Fibroblast of lung (primary cell): ENCODE measurements at regions not wholly inside any gene's neighbourhood (a gene's known extent, or its start where the extent isn't known, plus 50 kb on each side); places are given as distances from the start of the nearest gene placed in this dataset.

Source experiments
- DNase-seq, 2 donors: peaks; one replicate each; pipeline versions ENCODE4 v3.0.0 to v3.0.0-alpha.2; 2010; ENCODE audit warnings: low read depth in 2 of 2
- H2AFZ ChIP-seq: 2 replicates; pipeline ENCODE4 v1.5.1; 2012; ENCODE audit warnings: low read length, control low read depth, inconsistent platforms
- H3K27ac ChIP-seq: 2 replicates; pipeline ENCODE4 v1.5.1; 2011; ENCODE audit warnings: low read length, control low read depth; ENCODE audit not compliant: insufficient read depth
- H3K27me3 ChIP-seq: 2 replicates; pipeline ENCODE4 v1.5.1; 2011; ENCODE audit warnings: mild to moderate bottlenecking, low read length; ENCODE audit not compliant: control insufficient read depth, insufficient read depth
- H3K36me3 ChIP-seq: 2 replicates; pipeline ENCODE4 v1.5.1; 2011; ENCODE audit warnings: low read length; ENCODE audit not compliant: control insufficient read depth, insufficient read depth
- H3K4me1 ChIP-seq: 2 replicates; pipeline ENCODE4 v1.5.1; 2011; ENCODE audit warnings: low read length; ENCODE audit not compliant: control insufficient read depth, insufficient read depth; ENCODE audit errors: extremely low read depth
- H3K4me2 ChIP-seq: 2 replicates; pipeline ENCODE4 v1.5.1; 2011; ENCODE audit warnings: low read length, control low read depth; ENCODE audit not compliant: insufficient read depth; ENCODE audit errors: extremely low read depth
- H3K4me3 ChIP-seq, 4 experiments: fragments of 200-600 bp in 1 of 4; sonication (generic) in 1 of 4; replicated peaks in 1 of 4; 2 replicates each; pipeline ENCODE4 v1.5.1; 2011 to 2016; ENCODE audit warnings: low read length in 4 of 4, low read depth in 3 of 4, mild to moderate bottlenecking in 3 of 4, control low read depth in 2 of 4, inconsistent platforms in 1 of 4, mixed read lengths in 1 of 4; ENCODE audit not compliant: insufficient read depth in 1 of 4; ENCODE audit errors: control extremely low read depth in 1 of 4
- H3K79me2 ChIP-seq: 2 replicates; pipeline ENCODE4 v1.5.1; 2012; ENCODE audit warnings: mild to moderate bottlenecking, low read length, inconsistent platforms; ENCODE audit not compliant: control insufficient read depth, insufficient read depth
- H3K9ac ChIP-seq: 2 replicates; pipeline ENCODE4 v1.5.1; 2011; ENCODE audit warnings: mild to moderate bottlenecking, low read length, control low read depth; ENCODE audit not compliant: insufficient read depth
- H3K9me3 ChIP-seq: 2 replicates; pipeline ENCODE4 v1.5.1; 2012; ENCODE audit warnings: low read depth, low read length; ENCODE audit not compliant: control insufficient read depth, insufficient read depth
- H4K20me1 ChIP-seq: 2 replicates; pipeline ENCODE4 v1.5.1; 2011; ENCODE audit warnings: low read length; ENCODE audit not compliant: control insufficient read depth, insufficient read depth; ENCODE audit errors: extremely low read depth
- CTCF ChIP-seq, 2 donors: IDR thresholded peaks in 1 of 2; conservative IDR thresholded peaks in 1 of 2; 1 replicate in 1 of 2; 2 replicates in 1 of 2; pipeline ENCODE4 v1.5.1; 2011 to 2012; ENCODE audit warnings: low read length in 2 of 2, control low read depth in 1 of 2, inconsistent platforms in 1 of 2, low read depth in 1 of 2, mild to moderate bottlenecking in 1 of 2
- EZH2 ChIP-seq: IDR thresholded peaks from 2 replicates; pipeline ENCODE4 v1.5.1; 2012; ENCODE audit warnings: low read length, control low read depth, mild to moderate bottlenecking; ENCODE audit errors: missing control alignments

GRCh38 chr12:88342251-88342806, 200.2 kb downstream of the TMTC3 start:
- Histone ChIP-seq H3K27me3 (no peaks in the 10 kb centered on the region), H3K27ac (no peak overlapping the region), H3K4me3 (no peak overlapping the region), H3K36me3 (no peaks in the 10 kb centered on the region), H3K4me2 (no peak overlapping the region), H3K79me2 (no peaks in the 10 kb centered on the region), H3K9me3 (no peaks in the 10 kb centered on the region), H3K4me1 (no peaks in the 10 kb centered on the region), H3K9ac (no peak overlapping the region), H2AFZ (no peak overlapping the region), H4K20me1 (no peaks in the 10 kb centered on the region)
- no peak for DNase-seq
- TF ChIP-seq CTCF (conservative IDR thresholded peaks at IDR 0.05 in 1 of 2, IDR thresholded peaks at IDR 0.05 in 1 of 2; ENCODE audit: low read depth in 1 of 2, low read length in 2 of 2) (no peak), EZH2 (no peak)

- no peak for DNase-seq
- Histone ChIP-seq H3K27me3 (no peaks in the 10 kb centered on the region), H2AFZ (no peak overlapping the region), H3K4me2 (no peak overlapping the region), H3K36me3 (no peaks in the 10 kb centered on the region), H3K4me3 (no peak overlapping the region), H3K4me1 (peaks cover 8% of the 10 kb centered on the region), H4K20me1 (no peaks in the 10 kb centered on the region), H3K27ac (no peak overlapping the region), H3K9me3 (no peaks in the 10 kb centered on the region), H3K9ac (no peak overlapping the region), H3K79me2 (no peaks in the 10 kb centered on the region)
- TF ChIP-seq CTCF (conservative IDR thresholded peaks at IDR 0.05 in 1 of 2, IDR thresholded peaks at IDR 0.05 in 1 of 2; ENCODE audit: low read depth in 1 of 2, low read length in 2 of 2) (no peak), EZH2 (no peak)
These were observed 209.0 kb downstream of the TMTC3 start for GRCh38 chr12:88351146-88351545.

- Histone ChIP-seq H2AFZ (no peak overlapping the region), H3K9ac (no peak overlapping the region), H4K20me1 (no peaks in the 10 kb centered on the region), H3K9me3 (no peaks in the 10 kb centered on the region), H3K27me3 (no peaks in the 10 kb centered on the region), H3K4me1 (peaks cover 8% of the 10 kb centered on the region), H3K4me3 (no peak overlapping the region), H3K27ac (no peak overlapping the region), H3K36me3 (no peaks in the 10 kb centered on the region), H3K4me2 (no peak overlapping the region), H3K79me2 (no peaks in the 10 kb centered on the region)
- TF ChIP-seq CTCF (conservative IDR thresholded peaks at IDR 0.05 in 1 of 2, IDR thresholded peaks at IDR 0.05 in 1 of 2; ENCODE audit: low read depth in 1 of 2, low read length in 2 of 2) = no peak
- TF ChIP-seq EZH2 = no peak
- DNase-seq = no peak
These were observed 212.6 kb downstream of the TMTC3 start for GRCh38 chr12:88354691-88355090.
